Karpas-422 (cell line): ENCODE measurements at regions not wholly inside any gene's neighbourhood (a gene's known extent, or its start where the extent isn't known, plus 50 kb on each side); places are given as distances from the start of the nearest gene placed in this dataset.

Experiments used
- DNase-seq: peaks from one replicate; pipeline ENCODE4 v3.0.0-alpha.2; 2015
- H2AFZ ChIP-seq: fragments of 200-600 bp; sonication (generic); 2 replicates; pipeline ENCODE4 v1.6.1; 2014; ENCODE audit warnings: antibody characterized with exemption, low read length, mixed read lengths
- H3K27ac ChIP-seq: fragments of 200-600 bp; sonication (generic); 2 replicates; pipeline ENCODE4 v1.5.1; 2014; ENCODE audit warnings: mild to moderate bottlenecking, low read length, moderate library complexity
- H3K27me3 ChIP-seq: fragments of 200-600 bp; sonication (generic); 2 replicates; pipeline ENCODE4 v1.6.1; 2014; ENCODE audit warnings: low read length, mixed read lengths
- H3K36me3 ChIP-seq: fragments of 200-600 bp; sonication (generic); 2 replicates; pipeline ENCODE4 v1.6.1; 2014; ENCODE audit warnings: low read length, mixed read lengths; ENCODE audit not compliant: insufficient read depth
- H3K4me1 ChIP-seq: fragments of 200-600 bp; sonication (generic); 2 replicates; pipeline ENCODE4 v1.6.1; 2014; ENCODE audit warnings: mild to moderate bottlenecking, low read length, mixed read lengths
- H3K4me2 ChIP-seq: fragments of 200-600 bp; sonication (generic); 2 replicates; pipeline ENCODE4 v1.6.1; 2014; ENCODE audit warnings: low read length, low read depth, mild to moderate bottlenecking; ENCODE audit not compliant: poor library complexity, severe bottlenecking
- H3K4me3 ChIP-seq: fragments of 200-600 bp; sonication (generic); 2 replicates; pipeline ENCODE4 v1.5.1; 2014; ENCODE audit warnings: mild to moderate bottlenecking, antibody characterized with exemption, low read length, mixed read lengths
- H3K79me2 ChIP-seq: fragments of 200-600 bp; sonication (generic); 2 replicates; pipeline ENCODE4 v1.6.1; 2014; ENCODE audit warnings: mild to moderate bottlenecking, low read length, mixed read lengths
- H3K9ac ChIP-seq: fragments of 200-600 bp; sonication (generic); 2 replicates; pipeline ENCODE4 v1.6.0; 2014; ENCODE audit warnings: low read length
- H3K9me2 ChIP-seq: fragments of 200-600 bp; sonication (generic), shearing (Covaris generic); replicated peaks from 2 replicates; pipeline ENCODE4 v1.6.0; 2014; ENCODE audit warnings: mild to moderate bottlenecking, low read length, moderate library complexity; ENCODE audit not compliant: insufficient read depth
- H3K9me3 ChIP-seq: fragments of 300-700, 200-600 bp; sonication (generic); 2 replicates; pipeline ENCODE4 v1.6.1; 2014; ENCODE audit warnings: low read length, mixed read lengths
- H4K20me1 ChIP-seq: fragments of 200-600 bp; sonication (generic); 2 replicates; pipeline ENCODE4 v1.6.1; 2014; ENCODE audit warnings: mild to moderate bottlenecking, antibody characterized with exemption, low read length, low read depth; ENCODE audit not compliant: insufficient read depth

- H3K4me3 ChIP-seq = no peak overlapping the region
- H3K4me2 ChIP-seq = no peak overlapping the region
- no peak overlapping the region for H2AFZ ChIP-seq
- no peaks in the 10 kb centered on the region for H3K9me2 ChIP-seq
- no peaks in the 10 kb centered on the region for H3K36me3 ChIP-seq
- no peak for DNase-seq
- H3K79me2 ChIP-seq = no peaks in the 10 kb centered on the region
- no peaks in the 10 kb centered on the region for H4K20me1 ChIP-seq
- H3K27me3 ChIP-seq = no peaks in the 10 kb centered on the region
- H3K9me3 ChIP-seq = no peaks in the 10 kb centered on the region
- H3K9ac ChIP-seq = no peak overlapping the region
- no peaks in the 10 kb centered on the region for H3K4me1 ChIP-seq
- no peak overlapping the region for H3K27ac ChIP-seq
Observed at GRCh38 chr3:189474944-189475343, 156.2 kb upstream of the TP63 start.

GRCh38 chr3:189477614-189478013 lies 153.6 kb upstream of the TP63 start:
- Histone ChIP-seq H3K9ac (no peak overlapping the region), H3K27ac (no peak overlapping the region), H3K4me2 (no peak overlapping the region), H3K4me3 (no peak overlapping the region), H3K4me1 (no peaks in the 10 kb centered on the region), H3K9me3 (no peaks in the 10 kb centered on the region), H3K36me3 (no peaks in the 10 kb centered on the region), H3K27me3 (no peaks in the 10 kb centered on the region), H3K79me2 (no peaks in the 10 kb centered on the region), H2AFZ (no peak overlapping the region), H4K20me1 (no peaks in the 10 kb centered on the region), H3K9me2 (no peaks in the 10 kb centered on the region)
- DNase-seq = no peak

GRCh38 chr3:189486556-189486955 lies 144.6 kb upstream of the TP63 start:
- Histone ChIP-seq H3K36me3 (no peaks in the 10 kb centered on the region), H3K27ac (no peak overlapping the region), H3K4me2 (no peak overlapping the region), H3K9me3 (no peaks in the 10 kb centered on the region), H3K9me2 (no peaks in the 10 kb centered on the region), H3K27me3 (no peaks in the 10 kb centered on the region), H4K20me1 (no peaks in the 10 kb centered on the region), H3K79me2 (no peaks in the 10 kb centered on the region), H2AFZ (no peak overlapping the region), H3K4me1 (no peaks in the 10 kb centered on the region), H3K9ac (no peak overlapping the region), H3K4me3 (no peak overlapping the region)
- no peak for DNase-seq

- DNase-seq = no peak
- no peak overlapping the region for H3K27ac ChIP-seq
Observed at GRCh38 chr3:189488241-189488767, 142.9 kb upstream of the TP63 start.

GRCh38 chr3:189490337-189490736 lies 140.9 kb upstream of the TP63 start:
- Histone ChIP-seq H4K20me1 (no peaks in the 10 kb centered on the region), H3K4me1 (no peaks in the 10 kb centered on the region), H3K9me2 (no peaks in the 10 kb centered on the region), H3K4me2 (no peak overlapping the region), H3K4me3 (no peak overlapping the region), H3K9ac (no peak overlapping the region), H2AFZ (no peak overlapping the region), H3K9me3 (no peaks in the 10 kb centered on the region), H3K27me3 (no peaks in the 10 kb centered on the region), H3K36me3 (no peaks in the 10 kb centered on the region), H3K27ac (no peak overlapping the region), H3K79me2 (no peaks in the 10 kb centered on the region)
- no peak for DNase-seq

More at GRCh38 chr3:189488241-189488767, 142.9 kb upstream of the TP63 start:
- no peaks in the 10 kb centered on the region for H4K20me1 ChIP-seq
- no peaks in the 10 kb centered on the region for H3K27me3 ChIP-seq
- H3K4me3 ChIP-seq = no peak overlapping the region
- H3K36me3 ChIP-seq = no peaks in the 10 kb centered on the region
- H2AFZ ChIP-seq = no peak overlapping the region
- H3K4me2 ChIP-seq = no peak overlapping the region
- H3K79me2 ChIP-seq = no peaks in the 10 kb centered on the region
- no peaks in the 10 kb centered on the region for H3K9me3 ChIP-seq
- no peaks in the 10 kb centered on the region for H3K4me1 ChIP-seq
- H3K9ac ChIP-seq = no peak overlapping the region
- no peaks in the 10 kb centered on the region for H3K9me2 ChIP-seq

- Histone ChIP-seq H3K4me1 (no peaks in the 10 kb centered on the region), H4K20me1 (no peaks in the 10 kb centered on the region), H3K36me3 (no peaks in the 10 kb centered on the region), H3K27me3 (no peaks in the 10 kb centered on the region), H3K9me3 (no peaks in the 10 kb centered on the region), H3K9me2 (no peaks in the 10 kb centered on the region), H3K4me3 (no peak overlapping the region), H3K27ac (no peak overlapping the region), H2AFZ (no peak overlapping the region), H3K9ac (no peak overlapping the region), H3K4me2 (no peak overlapping the region), H3K79me2 (no peaks in the 10 kb centered on the region)
- no peak for DNase-seq
Observed at GRCh38 chr3:189490749-189491148, 140.4 kb upstream of the TP63 start.

- H3K27ac ChIP-seq = no peak overlapping the region
- no peaks in the 10 kb centered on the region for H3K9me2 ChIP-seq
- DNase-seq = no peak
- no peaks in the 10 kb centered on the region for H3K27me3 ChIP-seq
- no peak overlapping the region for H3K4me3 ChIP-seq
- no peak overlapping the region for H3K9ac ChIP-seq
- no peak overlapping the region for H3K4me2 ChIP-seq
- no peak overlapping the region for H2AFZ ChIP-seq
- no peaks in the 10 kb centered on the region for H3K9me3 ChIP-seq
- no peaks in the 10 kb centered on the region for H4K20me1 ChIP-seq
- H3K4me1 ChIP-seq = no peaks in the 10 kb centered on the region
- H3K79me2 ChIP-seq = no peaks in the 10 kb centered on the region
- H3K36me3 ChIP-seq = no peaks in the 10 kb centered on the region
Observed at GRCh38 chr3:189491831-189492230, 139.4 kb upstream of the TP63 start.

GRCh38 chr3:189493271-189493670 lies 137.9 kb upstream of the TP63 start:
- H3K79me2 ChIP-seq = no peaks in the 10 kb centered on the region
- H3K9ac ChIP-seq = no peak overlapping the region
- H4K20me1 ChIP-seq = no peaks in the 10 kb centered on the region
- no peaks in the 10 kb centered on the region for H3K27me3 ChIP-seq
- no peak overlapping the region for H2AFZ ChIP-seq
- H3K4me3 ChIP-seq = no peak overlapping the region
- no peaks in the 10 kb centered on the region for H3K4me1 ChIP-seq
- DNase-seq = no peak
- H3K4me2 ChIP-seq = no peak overlapping the region
- H3K9me2 ChIP-seq = no peaks in the 10 kb centered on the region
- no peak overlapping the region for H3K27ac ChIP-seq
- no peaks in the 10 kb centered on the region for H3K36me3 ChIP-seq
- H3K9me3 ChIP-seq = no peaks in the 10 kb centered on the region

- H2AFZ ChIP-seq = no peak overlapping the region
- H3K79me2 ChIP-seq = no peaks in the 10 kb centered on the region
- DNase-seq = no peak
- H3K4me2 ChIP-seq = no peak overlapping the region
- H3K4me1 ChIP-seq = no peaks in the 10 kb centered on the region
- no peaks in the 10 kb centered on the region for H3K36me3 ChIP-seq
- H3K9me2 ChIP-seq = no peaks in the 10 kb centered on the region
- H4K20me1 ChIP-seq = no peaks in the 10 kb centered on the region
- no peak overlapping the region for H3K4me3 ChIP-seq
- H3K27me3 ChIP-seq = no peaks in the 10 kb centered on the region
- no peak overlapping the region for H3K9ac ChIP-seq
- H3K27ac ChIP-seq = no peak overlapping the region
- no peaks in the 10 kb centered on the region for H3K9me3 ChIP-seq
Observed at GRCh38 chr3:189494632-189495031, 136.6 kb upstream of the TP63 start.
